Fibroblast of lung (primary cell): ENCODE measurements at regions not wholly inside any gene's neighbourhood (a gene's known extent, or its start where the extent isn't known, plus 50 kb on each side); places are given as distances from the start of the nearest gene placed in this dataset.

Experiments used
- DNase-seq, 2 donors: peaks; one replicate each; pipeline versions ENCODE4 v3.0.0 to v3.0.0-alpha.2; 2010; ENCODE audit warnings: low read depth in 2 of 2
- H2AFZ ChIP-seq: 2 replicates; pipeline ENCODE4 v1.5.1; 2012; ENCODE audit warnings: low read length, control low read depth, inconsistent platforms
- H3K27ac ChIP-seq: 2 replicates; pipeline ENCODE4 v1.5.1; 2011; ENCODE audit warnings: low read length, control low read depth; ENCODE audit not compliant: insufficient read depth
- H3K27me3 ChIP-seq: 2 replicates; pipeline ENCODE4 v1.5.1; 2011; ENCODE audit warnings: mild to moderate bottlenecking, low read length; ENCODE audit not compliant: control insufficient read depth, insufficient read depth
- H3K36me3 ChIP-seq: 2 replicates; pipeline ENCODE4 v1.5.1; 2011; ENCODE audit warnings: low read length; ENCODE audit not compliant: control insufficient read depth, insufficient read depth
- H3K4me1 ChIP-seq: 2 replicates; pipeline ENCODE4 v1.5.1; 2011; ENCODE audit warnings: low read length; ENCODE audit not compliant: control insufficient read depth, insufficient read depth; ENCODE audit errors: extremely low read depth
- H3K4me2 ChIP-seq: 2 replicates; pipeline ENCODE4 v1.5.1; 2011; ENCODE audit warnings: low read length, control low read depth; ENCODE audit not compliant: insufficient read depth; ENCODE audit errors: extremely low read depth
- H3K4me3 ChIP-seq, 4 experiments: fragments of 200-600 bp in 1 of 4; sonication (generic) in 1 of 4; replicated peaks in 1 of 4; 2 replicates each; pipeline ENCODE4 v1.5.1; 2011 to 2016; ENCODE audit warnings: low read length in 4 of 4, low read depth in 3 of 4, mild to moderate bottlenecking in 3 of 4, control low read depth in 2 of 4, inconsistent platforms in 1 of 4, mixed read lengths in 1 of 4; ENCODE audit not compliant: insufficient read depth in 1 of 4; ENCODE audit errors: control extremely low read depth in 1 of 4
- H3K79me2 ChIP-seq: 2 replicates; pipeline ENCODE4 v1.5.1; 2012; ENCODE audit warnings: mild to moderate bottlenecking, low read length, inconsistent platforms; ENCODE audit not compliant: control insufficient read depth, insufficient read depth
- H3K9ac ChIP-seq: 2 replicates; pipeline ENCODE4 v1.5.1; 2011; ENCODE audit warnings: mild to moderate bottlenecking, low read length, control low read depth; ENCODE audit not compliant: insufficient read depth
- H3K9me3 ChIP-seq: 2 replicates; pipeline ENCODE4 v1.5.1; 2012; ENCODE audit warnings: low read depth, low read length; ENCODE audit not compliant: control insufficient read depth, insufficient read depth
- H4K20me1 ChIP-seq: 2 replicates; pipeline ENCODE4 v1.5.1; 2011; ENCODE audit warnings: low read length; ENCODE audit not compliant: control insufficient read depth, insufficient read depth; ENCODE audit errors: extremely low read depth
- EZH2 ChIP-seq: IDR thresholded peaks from 2 replicates; pipeline ENCODE4 v1.5.1; 2012; ENCODE audit warnings: low read length, control low read depth, mild to moderate bottlenecking; ENCODE audit errors: missing control alignments
- TF ChIP-seq, protein P1 (sequence below), 2 donors: IDR thresholded peaks in 1 of 2; conservative IDR thresholded peaks in 1 of 2; 1 replicate in 1 of 2; 2 replicates in 1 of 2; pipeline ENCODE4 v1.5.1; 2011 to 2012; ENCODE audit warnings: low read length in 2 of 2, control low read depth in 1 of 2, inconsistent platforms in 1 of 2, low read depth in 1 of 2, mild to moderate bottlenecking in 1 of 2

DNA sequence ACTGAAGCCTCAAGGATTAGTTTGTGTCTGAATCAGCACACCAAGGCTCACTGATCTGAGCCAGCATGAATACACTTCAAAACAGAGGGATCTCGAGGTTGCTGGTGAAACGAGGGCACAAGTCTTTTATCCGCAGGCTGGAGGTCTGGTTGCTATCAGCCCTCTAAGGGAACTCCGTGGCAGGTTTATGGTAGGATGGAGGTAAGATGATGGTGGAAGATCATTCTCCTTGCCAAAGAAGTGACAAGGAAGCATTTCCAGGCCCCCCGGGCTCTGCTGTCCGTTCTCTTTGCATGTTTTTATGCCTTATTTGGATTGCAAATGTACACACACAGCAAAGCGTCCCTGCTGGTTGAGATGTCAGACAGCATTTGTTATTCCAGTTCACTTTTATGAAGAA lies 268.3 kb downstream of the ARHGAP12 start:
- no peak for DNase-seq
- H3K4me3 ChIP-seq = no peak overlapping the region
- peak overlapping the region; percentile 29 for H2AFZ ChIP-seq
- no peaks in the 10 kb centered on the region for H3K9me3 ChIP-seq
- no peaks in the 10 kb centered on the region for H3K79me2 ChIP-seq
- no peaks in the 10 kb centered on the region for H3K27me3 ChIP-seq
- no peaks in the 10 kb centered on the region for H4K20me1 ChIP-seq
- TF ChIP-seq, protein P1, sequence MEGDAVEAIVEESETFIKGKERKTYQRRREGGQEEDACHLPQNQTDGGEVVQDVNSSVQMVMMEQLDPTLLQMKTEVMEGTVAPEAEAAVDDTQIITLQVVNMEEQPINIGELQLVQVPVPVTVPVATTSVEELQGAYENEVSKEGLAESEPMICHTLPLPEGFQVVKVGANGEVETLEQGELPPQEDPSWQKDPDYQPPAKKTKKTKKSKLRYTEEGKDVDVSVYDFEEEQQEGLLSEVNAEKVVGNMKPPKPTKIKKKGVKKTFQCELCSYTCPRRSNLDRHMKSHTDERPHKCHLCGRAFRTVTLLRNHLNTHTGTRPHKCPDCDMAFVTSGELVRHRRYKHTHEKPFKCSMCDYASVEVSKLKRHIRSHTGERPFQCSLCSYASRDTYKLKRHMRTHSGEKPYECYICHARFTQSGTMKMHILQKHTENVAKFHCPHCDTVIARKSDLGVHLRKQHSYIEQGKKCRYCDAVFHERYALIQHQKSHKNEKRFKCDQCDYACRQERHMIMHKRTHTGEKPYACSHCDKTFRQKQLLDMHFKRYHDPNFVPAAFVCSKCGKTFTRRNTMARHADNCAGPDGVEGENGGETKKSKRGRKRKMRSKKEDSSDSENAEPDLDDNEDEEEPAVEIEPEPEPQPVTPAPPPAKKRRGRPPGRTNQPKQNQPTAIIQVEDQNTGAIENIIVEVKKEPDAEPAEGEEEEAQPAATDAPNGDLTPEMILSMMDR (conservative IDR thresholded peaks at IDR 0.05 in 1 of 2, IDR thresholded peaks at IDR 0.05 in 1 of 2; ENCODE audit: low read depth in 1 of 2, low read length in 2 of 2) = no peak
- TF ChIP-seq EZH2 = no peak
- no peak overlapping the region for H3K9ac ChIP-seq
- H3K27ac ChIP-seq = no peak overlapping the region
- no peaks in the 10 kb centered on the region for H3K36me3 ChIP-seq
- H3K4me1 ChIP-seq = no peaks in the 10 kb centered on the region
- H3K4me2 ChIP-seq = no peak overlapping the region

GRCh38 chr10:31659665-31660064 lies 269.0 kb downstream of the ARHGAP12 start:
- no peaks in the 10 kb centered on the region for H4K20me1 ChIP-seq
- no peak overlapping the region for H3K9ac ChIP-seq
- H3K4me2 ChIP-seq = no peak overlapping the region
- no peaks in the 10 kb centered on the region for H3K4me1 ChIP-seq
- H3K36me3 ChIP-seq = no peaks in the 10 kb centered on the region
- no peak overlapping the region for H3K27ac ChIP-seq
- no peaks in the 10 kb centered on the region for H3K79me2 ChIP-seq
- H3K9me3 ChIP-seq = no peaks in the 10 kb centered on the region
- no peak overlapping the region for H3K4me3 ChIP-seq
- H2AFZ ChIP-seq = no peak overlapping the region
- H3K27me3 ChIP-seq = no peaks in the 10 kb centered on the region
- no peak for TF ChIP-seq EZH2
- TF ChIP-seq, protein P1 (conservative IDR thresholded peaks at IDR 0.05 in 1 of 2, IDR thresholded peaks at IDR 0.05 in 1 of 2; ENCODE audit: low read depth in 1 of 2, low read length in 2 of 2) = no peak
- DNase-seq = no peak

DNA sequence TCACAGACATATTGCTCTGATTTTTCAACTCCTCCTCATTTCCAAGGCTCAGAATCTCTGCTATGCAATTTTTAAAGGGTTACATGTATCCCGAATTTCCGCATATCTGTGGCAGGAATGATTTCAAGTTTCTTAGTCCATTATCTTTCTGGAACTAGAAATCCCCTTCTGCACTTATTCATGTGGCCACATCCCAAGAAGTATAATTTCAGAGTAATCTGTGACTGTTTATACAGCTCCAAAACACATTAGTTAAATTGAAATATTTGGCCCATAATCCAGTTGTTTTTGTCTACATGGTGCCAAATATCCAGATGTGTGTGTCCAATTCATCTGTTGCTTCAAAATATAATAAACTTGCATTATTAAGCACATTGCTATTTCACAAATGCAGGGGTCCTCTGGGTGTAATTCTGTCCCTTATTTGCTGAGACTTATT lies 271.2 kb downstream of the ARHGAP12 start:
- Histone ChIP-seq H3K4me2 (no peak overlapping the region), H3K9ac (no peak overlapping the region)

More for the DNA sequence above, 271.2 kb downstream of the ARHGAP12 start:
- H3K9me3 ChIP-seq = no peaks in the 10 kb centered on the region
- H3K4me3 ChIP-seq = no peak overlapping the region
- H3K27me3 ChIP-seq = no peaks in the 10 kb centered on the region
- no peaks in the 10 kb centered on the region for H3K36me3 ChIP-seq
- no peak overlapping the region for H2AFZ ChIP-seq
- H3K27ac ChIP-seq = no peak overlapping the region
- no peaks in the 10 kb centered on the region for H3K4me1 ChIP-seq
- no peaks in the 10 kb centered on the region for H3K79me2 ChIP-seq
- TF ChIP-seq, protein P1 (conservative IDR thresholded peaks at IDR 0.05 in 1 of 2, IDR thresholded peaks at IDR 0.05 in 1 of 2; ENCODE audit: low read depth in 1 of 2, low read length in 2 of 2) = no peak
- TF ChIP-seq EZH2 = no peak
- no peaks in the 10 kb centered on the region for H4K20me1 ChIP-seq
- DNase-seq = peak in 1 of 2 donors; percentile 22
